Suprapubic skin (tissue), 4 donors: ENCODE measurements at regions not wholly inside any gene's neighbourhood (a gene's known extent, or its start where the extent isn't known, plus 50 kb on each side); places are given as distances from the start of the nearest gene placed in this dataset.

ENCODE experiments used
- DNase-seq, 2 donors: peaks; one replicate each; pipeline ENCODE4 v3.0.0-alpha.2; 2019; ENCODE audit warnings: low spot score in 2 of 2
- H3K27ac ChIP-seq: fragments of 200-600 bp; sonication (generic); one replicate; pipeline ENCODE4 v1.5.1; 2019
- H3K27me3 ChIP-seq: fragments of 200-600 bp; sonication (generic); one replicate; pipeline ENCODE4 v1.5.1; 2019
- H3K36me3 ChIP-seq: fragments of 200-600 bp; sonication (generic); one replicate; pipeline ENCODE4 v1.5.1; 2019
- H3K4me1 ChIP-seq: fragments of 200-600 bp; sonication (generic); one replicate; pipeline ENCODE4 v1.5.1; 2019
- H3K4me3 ChIP-seq: fragments of 200-600 bp; sonication (generic); one replicate; pipeline ENCODE4 v1.5.1; 2019; ENCODE audit warnings: mild to moderate bottlenecking
- H3K9me3 ChIP-seq: fragments of 200-600 bp; sonication (generic); one replicate; pipeline ENCODE4 v1.5.1; 2019
- CTCF ChIP-seq, 2 donors: fragments of 200-600 bp in 1 of 2; fragments of 450-650 bp in 1 of 2; sonication (generic) in 1 of 2; IDR thresholded peaks; one replicate each; pipeline ENCODE4 v1.5.1; 2016 to 2019; ENCODE audit warnings: antibody characterized with exemption in 2 of 2, mild to moderate bottlenecking in 1 of 2, moderate library complexity in 1 of 2
- EP300 ChIP-seq: sonication (generic); formaldehyde crosslinking; IDR thresholded peaks from one replicate; pipeline ENCODE4 v1.6.1; 2017; ENCODE audit warnings: antibody characterized with exemption
- POLR2A ChIP-seq, 2 donors: fragments of 450-650 bp; IDR thresholded peaks; one replicate each; pipeline ENCODE4 v1.6.1; 2017; ENCODE audit warnings: antibody characterized with exemption in 2 of 2, mild to moderate bottlenecking in 2 of 2, moderate library complexity in 2 of 2
- POLR2AphosphoS5 ChIP-seq, 3 donors: sonication (generic); formaldehyde crosslinking; IDR thresholded peaks; one replicate each; pipeline ENCODE4 v1.6.1; 2017; ENCODE audit warnings: antibody characterized with exemption in 3 of 3
- WGBS: methylation state at CpG from one replicate; pipeline ENCODE4 v1.1.5; 2018; 5-methylcytosine and 5-hydroxymethylcytosine counted together

DNA sequence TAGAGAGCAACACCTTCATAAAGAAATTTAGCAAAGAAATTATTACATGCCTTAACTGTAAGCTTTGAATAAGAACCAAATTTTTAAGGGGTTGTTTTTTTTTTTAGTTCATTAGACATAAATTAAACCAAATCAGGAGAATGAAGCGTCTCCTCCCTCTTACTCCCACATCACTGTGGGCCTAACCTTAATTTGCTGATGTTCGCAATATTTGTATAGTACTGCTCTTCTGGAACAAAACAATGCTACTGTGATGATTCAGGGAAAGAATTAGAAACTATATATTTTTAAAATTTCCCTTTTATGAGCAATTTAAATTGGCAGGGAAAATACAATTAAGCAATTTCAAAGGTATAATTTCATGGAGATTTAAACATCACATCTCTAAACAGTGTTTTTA lies 275.0 kb upstream of the C9orf72 start:
- no peaks in the 10 kb centered on the region for H3K36me3 ChIP-seq
- no peaks in the 10 kb centered on the region for H3K9me3 ChIP-seq
- H3K27ac ChIP-seq, result no peak overlapping the region
- no peaks in the 10 kb centered on the region for H3K27me3 ChIP-seq
- H3K4me1 ChIP-seq, result no peaks in the 10 kb centered on the region
- 91% methylated on average over 2 of the region's 2 CpGs for WGBS
- H3K4me3 ChIP-seq, result no peak overlapping the region
- TF ChIP-seq EP300, result no peak
- no peak for TF ChIP-seq POLR2AphosphoS5 (IDR thresholded peaks at IDR 0.05)
- no peak for TF ChIP-seq CTCF (IDR thresholded peaks at IDR 0.05)
- TF ChIP-seq POLR2A (IDR thresholded peaks at IDR 0.05), result no peak
- no peak for DNase-seq

DNA sequence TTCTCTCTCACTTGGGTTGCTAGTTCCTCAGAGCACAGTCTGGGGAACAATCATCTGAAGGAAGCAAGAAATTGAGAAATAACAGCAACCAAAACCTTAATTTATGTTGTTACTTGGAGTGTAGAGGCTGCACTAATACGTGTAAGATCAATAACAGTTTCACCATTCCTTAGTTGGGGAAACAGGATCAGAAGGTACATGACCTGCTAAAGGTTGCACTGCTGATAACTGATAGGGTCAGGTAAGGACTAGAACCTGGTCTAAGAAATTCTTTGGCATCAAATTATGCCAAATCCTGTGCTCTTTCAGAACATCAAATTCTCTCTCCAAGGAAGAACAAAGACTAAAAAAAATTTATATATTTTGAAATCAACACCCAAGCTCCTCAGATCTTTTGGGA lies 278.6 kb upstream of the C9orf72 start:
- DNase-seq, result no peak
- WGBS, result 54% methylated on average over 1 of the region's 1 CpG
- TF ChIP-seq CTCF (IDR thresholded peaks at IDR 0.05) (no peak), POLR2A (IDR thresholded peaks at IDR 0.05) (no peak), POLR2AphosphoS5 (IDR thresholded peaks at IDR 0.05) (no peak), EP300 (no peak)
- no peaks in the 10 kb centered on the region for H3K27me3 ChIP-seq
- H3K4me1 ChIP-seq, result no peaks in the 10 kb centered on the region
- no peak overlapping the region for H3K4me3 ChIP-seq
- H3K27ac ChIP-seq, result no peak overlapping the region
- H3K9me3 ChIP-seq, result no peaks in the 10 kb centered on the region
- H3K36me3 ChIP-seq, result no peaks in the 10 kb centered on the region

- Histone ChIP-seq H3K36me3 (no peaks in the 10 kb centered on the region), H3K9me3 (no peaks in the 10 kb centered on the region), H3K4me3 (no peak overlapping the region), H3K4me1 (no peaks in the 10 kb centered on the region), H3K27ac (no peak overlapping the region), H3K27me3 (no peaks in the 10 kb centered on the region)
- DNase-seq, result no peak
- 41% methylated on average over 6 of the region's 6 CpGs for WGBS
- TF ChIP-seq CTCF (IDR thresholded peaks at IDR 0.05), result no peak
- no peak for TF ChIP-seq POLR2A (IDR thresholded peaks at IDR 0.05)
These were observed 280.2 kb upstream of the C9orf72 start for GRCh38 chr9:27853529-27853928.

DNA sequence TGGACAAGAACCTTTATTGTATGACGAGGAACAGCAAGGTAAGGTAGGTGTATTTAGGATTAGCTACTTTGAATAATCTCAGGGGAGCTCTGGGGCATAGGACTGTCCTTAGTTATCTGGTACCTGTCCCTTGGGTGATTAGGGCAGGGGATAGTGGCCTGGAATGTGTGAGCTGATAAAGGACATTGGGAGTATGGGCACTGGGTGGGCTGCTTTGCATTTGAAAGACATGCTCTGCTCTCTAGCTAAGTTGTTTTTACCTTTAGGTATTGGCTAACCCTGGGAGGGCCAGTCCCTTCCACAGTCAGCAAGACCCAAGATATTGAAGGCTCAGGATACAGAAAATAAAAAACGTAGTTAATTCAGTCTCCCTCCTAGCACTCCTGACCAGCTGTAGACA lies 282.8 kb upstream of the C9orf72 start:
- DNase-seq, result no peak
- 84% methylated on average over 2 of the region's 2 CpGs for WGBS
- H3K4me3 ChIP-seq, result no peak overlapping the region
- H3K9me3 ChIP-seq, result no peaks in the 10 kb centered on the region
- H3K27me3 ChIP-seq, result no peaks in the 10 kb centered on the region
- H3K36me3 ChIP-seq, result no peaks in the 10 kb centered on the region
- no peak for TF ChIP-seq POLR2A (IDR thresholded peaks at IDR 0.05)
- no peak for TF ChIP-seq POLR2AphosphoS5 (IDR thresholded peaks at IDR 0.05)
- no peak for TF ChIP-seq CTCF (IDR thresholded peaks at IDR 0.05)
- TF ChIP-seq EP300, result no peak
- no peak overlapping the region for H3K27ac ChIP-seq
- no peaks in the 10 kb centered on the region for H3K4me1 ChIP-seq

DNA sequence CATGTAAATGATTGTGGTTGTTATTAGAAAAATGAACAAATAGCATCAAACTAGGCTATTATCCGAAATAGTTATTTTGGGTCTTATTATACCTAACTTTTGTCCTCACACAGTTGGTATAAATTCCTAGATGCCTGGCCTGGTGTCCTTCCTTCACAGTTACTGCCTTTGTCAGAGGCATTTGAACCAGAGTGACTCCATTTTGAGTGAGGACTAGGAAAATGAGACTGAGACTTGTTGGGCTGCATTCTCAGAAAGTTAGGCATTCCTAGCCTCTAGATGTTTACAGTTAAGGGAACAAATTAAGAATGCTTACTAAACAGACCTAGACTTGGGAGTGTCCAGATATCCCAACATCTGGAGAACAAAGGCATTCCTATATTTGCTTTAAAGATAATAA lies 283.5 kb upstream of the C9orf72 start:
- Histone ChIP-seq H3K27ac (no peak overlapping the region), H3K4me1 (no peaks in the 10 kb centered on the region), H3K4me3 (no peak overlapping the region), H3K36me3 (no peaks in the 10 kb centered on the region), H3K9me3 (no peaks in the 10 kb centered on the region), H3K27me3 (no peaks in the 10 kb centered on the region)
- no peak for TF ChIP-seq CTCF (IDR thresholded peaks at IDR 0.05)
- TF ChIP-seq POLR2AphosphoS5 (IDR thresholded peaks at IDR 0.05), result no peak
- TF ChIP-seq POLR2A (IDR thresholded peaks at IDR 0.05), result no peak
- no peak for TF ChIP-seq EP300
- no peak for DNase-seq
- WGBS, result 91% methylated on average over 1 of the region's 1 CpG
